GM19455 (cell line): ENCODE measurements at regions not wholly inside any gene's neighbourhood (a gene's known extent, or its start where the extent isn't known, plus 50 kb on each side); places are given as distances from the start of the nearest gene placed in this dataset.
A peak's percentile ranks its signal among the peaks of the same experiment; 100 is the strongest.
"Not testable (repeated sequence)": the region's sequence is repeated elsewhere in the genome, so short reads cannot be mapped to it uniquely, and the experiment has no call there.

Source experiments
- ATAC-seq: cut with Tn5 transposase; IDR thresholded peaks from one replicate; pipeline ENCODE4 v1.9.1; 2021; ENCODE audit not compliant: unreplicated experiment

- peak; percentile 50 for ATAC-seq
Observed at GRCh38 chr5:36739751-36740221, 133.4 kb downstream of the SLC1A3 start.

GRCh38 chr5:36740259-36740898 lies 134.0 kb downstream of the SLC1A3 start:
- no peak for ATAC-seq

GRCh38 chr5:36741128-36741527 lies 134.7 kb downstream of the SLC1A3 start:
- no peak for ATAC-seq

- ATAC-seq: no peak
Observed at GRCh38 chr5:36743891-36744772, 132.4 kb upstream of the NIPBL start.

GRCh38 chr5:36744773-36745589 lies 131.6 kb upstream of the NIPBL start:
- ATAC-seq: peak; percentile 70

- ATAC-seq: not testable (repeated sequence)
Observed at GRCh38 chr5:36747794-36748193, 128.8 kb upstream of the NIPBL start.

GRCh38 chr5:36751886-36752285 lies 124.7 kb upstream of the NIPBL start:
- no peak for ATAC-seq

GRCh38 chr5:36755342-36755741 lies 121.2 kb upstream of the NIPBL start:
- ATAC-seq: no peak

GRCh38 chr5:36755920-36756488 lies 120.6 kb upstream of the NIPBL start:
- no peak for ATAC-seq

- ATAC-seq: no peak
Observed at GRCh38 chr5:36756848-36757247, 119.7 kb upstream of the NIPBL start.

GRCh38 chr5:36759117-36759516 lies 117.5 kb upstream of the NIPBL start:
- ATAC-seq: no peak

GRCh38 chr5:36763454-36763853 lies 113.1 kb upstream of the NIPBL start:
- ATAC-seq: no peak

- no peak for ATAC-seq
Observed at GRCh38 chr5:36765876-36766275, 110.7 kb upstream of the NIPBL start.

GRCh38 chr5:36766981-36767380 lies 109.6 kb upstream of the NIPBL start:
- ATAC-seq: no peak

GRCh38 chr5:36768450-36768849 lies 108.1 kb upstream of the NIPBL start:
- no peak for ATAC-seq

GRCh38 chr5:36769129-36769770 lies 107.3 kb upstream of the NIPBL start:
- no peak for ATAC-seq

GRCh38 chr5:36770125-36770524 lies 106.4 kb upstream of the NIPBL start:
- ATAC-seq: no peak

- no peak for ATAC-seq
Observed at GRCh38 chr5:36772276-36773140, 104.1 kb upstream of the NIPBL start.

GRCh38 chr5:36777105-36777757 lies 99.3 kb upstream of the NIPBL start:
- no peak for ATAC-seq
